OCI-M1 (cell line): ENCODE measurements at regions not wholly inside any gene's neighbourhood (a gene's known extent, or its start where the extent isn't known, plus 50 kb on each side); places are given as distances from the start of the nearest gene placed in this dataset.
A peak's percentile ranks its signal among the peaks of the same experiment; 100 is the strongest.

Experiments used
- DNase-seq: peaks from one replicate; lab custom pipeline; 2025; lab: John Stamatoyannopoulos, UW

DNA sequence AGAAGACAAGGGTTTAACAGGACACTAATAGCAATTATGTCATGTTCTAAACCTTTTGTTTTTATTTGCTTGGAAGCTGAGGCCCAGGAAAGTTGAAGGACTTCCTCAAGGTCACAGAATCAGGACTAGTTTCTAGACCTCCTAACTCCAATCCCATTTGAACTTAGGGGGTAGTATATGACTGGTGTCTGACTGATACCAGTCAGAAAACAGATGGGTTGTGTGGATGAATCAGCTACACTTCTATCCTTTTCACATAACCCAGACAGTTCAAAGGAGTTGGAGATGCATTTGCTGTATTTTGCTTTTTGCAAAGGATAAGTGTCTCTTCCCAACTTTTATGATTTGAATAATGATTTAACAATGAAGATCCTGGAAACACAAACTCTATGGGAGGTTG, 322.5 kb downstream of the HLX start:
- no peak for DNase-seq

DNA sequence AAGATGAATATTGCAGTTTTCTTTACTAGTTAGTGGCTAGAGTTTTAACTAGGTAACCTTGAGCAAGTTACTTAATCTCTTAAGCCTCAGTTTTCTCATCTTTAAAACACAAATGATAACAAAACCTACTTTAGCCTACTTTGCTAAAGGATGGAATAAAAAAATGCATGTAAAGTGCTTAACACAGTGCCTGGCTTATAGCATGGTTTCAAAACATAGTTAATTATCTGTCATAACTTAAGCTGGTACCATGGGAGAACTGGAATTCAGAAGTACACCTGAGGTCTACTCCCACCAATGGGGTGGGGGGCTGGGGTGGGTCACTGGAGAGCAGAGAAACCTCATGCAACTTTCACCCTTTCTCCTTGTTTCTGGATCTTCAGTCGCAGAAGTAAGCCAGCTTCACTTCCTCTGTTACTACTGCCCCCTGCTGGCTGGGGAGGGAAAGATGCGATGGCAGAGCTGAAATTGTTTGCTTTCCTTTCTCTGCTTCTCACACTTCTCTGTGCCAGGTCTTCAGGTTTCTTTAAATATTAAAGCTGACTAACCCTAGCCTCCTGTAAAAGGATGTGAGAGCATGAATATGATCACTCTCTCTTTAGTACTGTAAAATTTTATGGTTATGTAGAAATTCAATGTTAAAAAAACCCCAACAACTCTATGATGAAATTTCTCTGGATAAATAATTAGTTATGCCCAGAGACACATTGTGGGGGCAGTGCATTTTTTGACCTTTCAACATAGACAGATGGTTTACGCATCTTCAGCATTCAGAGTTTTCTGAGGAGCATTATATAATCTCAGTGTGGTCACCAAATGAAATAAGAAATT, 324.2 kb downstream of the HLX start:
- peak; percentile 90 for DNase-seq

DNA sequence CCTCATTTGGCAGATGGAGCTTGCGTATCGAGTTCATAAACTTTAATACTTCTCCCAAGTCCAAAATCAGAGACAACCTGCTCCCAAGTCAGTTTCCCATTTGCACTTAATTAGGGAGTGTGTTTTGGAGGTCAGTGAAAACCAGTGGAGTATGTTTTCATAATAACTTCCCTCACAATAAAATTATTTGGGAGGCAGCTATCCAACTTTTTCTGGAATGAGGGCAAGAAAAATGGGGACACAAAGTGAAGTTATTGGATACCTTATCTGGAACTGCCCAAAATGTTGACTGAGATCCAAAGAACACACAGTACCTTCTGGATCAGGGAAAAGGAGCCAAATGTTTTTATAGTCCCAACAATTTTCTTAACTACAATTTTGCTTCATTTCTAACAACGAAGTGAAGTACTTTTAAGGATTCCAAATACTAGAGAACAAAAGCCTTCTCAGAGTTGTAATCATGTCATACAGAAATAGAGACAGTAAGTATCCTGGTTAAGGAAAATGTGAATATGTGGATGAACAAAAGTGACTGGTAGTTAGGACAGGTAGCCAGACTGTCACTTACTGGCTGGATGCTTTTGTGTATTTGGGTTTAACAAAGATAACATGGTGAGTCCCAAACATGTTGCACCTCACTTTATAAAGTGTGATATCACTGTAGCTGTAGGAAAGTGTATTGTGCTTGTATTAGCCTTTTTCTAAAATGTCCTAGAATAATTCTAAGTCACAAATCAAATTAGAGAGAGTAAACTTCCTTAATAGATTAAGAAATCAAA, 325.0 kb downstream of the HLX start:
- DNase-seq = no peak

DNA sequence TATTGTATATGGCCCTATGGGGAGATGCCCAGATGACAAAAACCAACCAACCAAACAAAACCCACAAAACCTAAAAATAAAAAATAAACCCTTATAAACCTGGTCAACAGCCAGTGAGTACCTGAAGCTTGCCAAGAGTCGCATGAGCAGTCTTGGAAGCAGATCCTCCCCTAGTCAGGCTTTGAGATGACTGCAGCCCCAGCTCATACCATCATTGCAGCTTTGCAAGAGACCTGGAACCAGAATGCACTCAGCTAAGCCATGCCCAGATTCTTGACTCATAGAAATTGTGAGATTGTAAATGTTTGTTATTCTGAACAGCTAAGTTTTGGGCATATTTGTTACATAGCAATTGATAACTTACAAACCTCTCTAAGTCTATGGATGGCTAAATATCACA, 326.8 kb downstream of the HLX start:
- DNase-seq = no peak

DNA sequence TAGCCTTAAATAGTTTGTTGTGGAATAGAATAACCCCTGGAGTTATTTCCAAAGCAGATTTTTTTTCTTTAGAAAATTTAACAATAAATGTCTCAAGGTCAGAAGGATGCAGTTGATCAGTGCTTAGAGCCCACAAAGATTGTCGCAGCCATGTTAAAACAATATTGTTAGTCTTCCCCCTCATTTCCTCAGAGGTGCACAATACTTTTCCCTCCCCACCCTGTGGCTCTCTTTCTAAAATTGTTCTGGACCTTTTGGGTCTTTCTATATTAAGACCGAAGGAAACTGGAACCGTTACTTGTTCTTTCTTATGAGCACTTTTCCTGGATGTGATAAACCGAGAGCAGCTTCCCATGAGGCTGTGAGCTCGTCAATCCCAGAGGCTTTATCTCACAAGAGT, 333.7 kb downstream of the HLX start:
- DNase-seq = no peak

DNA sequence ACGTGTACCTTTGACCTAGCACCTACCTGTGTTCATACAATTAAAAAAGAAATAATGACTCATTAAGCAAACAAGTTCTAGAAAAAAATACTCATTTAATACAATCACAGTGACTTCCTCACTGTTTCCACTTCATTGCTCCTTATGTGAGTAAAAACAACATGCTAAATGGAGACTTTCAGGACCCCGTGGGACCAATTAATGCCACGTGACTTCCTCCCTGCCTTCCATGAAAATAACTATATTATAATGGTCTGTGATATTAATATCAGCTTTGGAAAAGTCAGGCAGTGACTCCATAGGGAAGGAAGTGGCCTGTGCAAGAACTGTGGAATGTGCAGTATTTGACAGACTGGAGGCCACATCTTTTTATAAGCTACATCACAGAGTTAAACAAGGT, 337.8 kb downstream of the HLX start:
- DNase-seq = no peak

DNA sequence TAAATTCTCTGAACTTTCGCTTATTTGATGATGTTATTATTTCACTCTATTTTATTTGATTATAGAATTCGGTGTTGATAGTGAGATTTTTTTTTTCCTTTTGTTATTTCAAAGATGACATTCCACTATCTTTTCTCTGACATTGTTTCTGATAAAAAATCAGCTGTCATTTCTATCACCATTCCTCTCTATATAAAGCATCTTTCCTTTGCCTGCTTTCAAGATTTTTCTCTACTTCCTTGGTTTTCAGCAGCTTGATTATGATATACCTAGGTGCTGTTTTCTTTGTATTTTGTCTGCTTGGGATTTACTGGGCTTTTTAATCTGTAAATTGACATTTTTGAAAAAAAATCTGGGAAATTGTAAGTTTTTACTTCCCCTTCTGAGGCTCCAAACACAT, 344.0 kb downstream of the HLX start:
- DNase-seq = no peak

DNA sequence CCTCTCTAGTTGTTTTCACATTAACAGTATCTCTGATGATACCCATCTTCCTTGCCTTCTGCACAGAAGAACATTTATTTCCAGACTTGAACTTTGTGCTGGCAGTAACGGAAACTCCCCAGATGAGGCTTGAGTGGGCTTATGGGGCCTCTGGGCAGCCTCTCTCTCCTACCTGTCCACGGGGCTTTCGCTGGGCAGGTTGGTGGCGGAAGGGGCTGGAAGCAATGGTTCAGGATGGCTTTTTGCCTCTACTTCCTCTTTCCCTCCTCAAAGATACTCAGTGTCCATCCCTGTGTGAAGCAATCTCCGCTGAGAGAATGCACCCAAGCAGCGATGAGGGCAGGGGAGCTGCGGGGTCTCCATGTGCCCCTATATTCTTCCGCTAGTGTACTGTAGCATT, 348.2 kb downstream of the HLX start:
- no peak for DNase-seq

DNA sequence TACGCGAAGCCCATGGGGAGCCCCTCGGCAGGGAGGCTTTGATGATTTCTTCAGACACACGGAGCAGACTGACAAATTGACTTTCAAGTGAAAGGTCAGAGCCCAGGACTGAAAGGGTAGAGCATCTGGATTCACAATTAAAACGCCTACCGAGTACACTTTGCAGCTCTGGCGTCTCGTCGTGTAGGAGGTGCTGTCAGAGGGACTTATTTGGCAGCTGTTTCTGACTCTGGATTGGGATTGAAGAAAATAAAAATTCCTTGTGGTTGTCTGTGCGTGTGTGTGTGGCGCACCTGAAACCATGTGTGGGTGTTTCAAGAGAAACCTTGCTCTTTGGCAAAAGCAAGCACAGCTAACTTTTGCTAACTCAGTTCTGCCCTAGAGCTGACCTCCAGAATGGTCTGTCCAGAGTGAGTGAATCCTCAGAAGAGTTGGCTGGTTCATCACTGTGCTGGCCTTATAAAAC, 348.7 kb downstream of the HLX start:
- no peak for DNase-seq

DNA sequence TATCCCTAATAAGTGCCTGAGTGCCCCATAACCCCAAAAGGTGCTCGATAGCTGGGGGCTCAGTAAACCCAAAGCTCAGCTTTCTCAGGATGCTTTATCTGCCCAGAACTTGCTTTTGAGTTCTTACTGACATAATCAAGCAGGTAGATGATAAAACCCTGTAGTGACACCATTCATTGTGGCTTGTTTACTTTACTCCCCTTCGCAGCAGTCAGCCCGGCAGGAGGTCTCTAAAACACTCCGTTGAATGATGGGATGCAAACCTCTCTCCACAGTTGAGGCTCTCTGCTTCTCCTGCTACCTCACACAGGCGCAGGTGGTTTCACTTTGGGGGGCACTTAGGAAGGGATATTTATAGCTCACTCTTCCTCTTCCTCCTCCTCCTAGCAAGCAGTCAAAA, 349.4 kb downstream of the HLX start:
- no peak for DNase-seq

DNA sequence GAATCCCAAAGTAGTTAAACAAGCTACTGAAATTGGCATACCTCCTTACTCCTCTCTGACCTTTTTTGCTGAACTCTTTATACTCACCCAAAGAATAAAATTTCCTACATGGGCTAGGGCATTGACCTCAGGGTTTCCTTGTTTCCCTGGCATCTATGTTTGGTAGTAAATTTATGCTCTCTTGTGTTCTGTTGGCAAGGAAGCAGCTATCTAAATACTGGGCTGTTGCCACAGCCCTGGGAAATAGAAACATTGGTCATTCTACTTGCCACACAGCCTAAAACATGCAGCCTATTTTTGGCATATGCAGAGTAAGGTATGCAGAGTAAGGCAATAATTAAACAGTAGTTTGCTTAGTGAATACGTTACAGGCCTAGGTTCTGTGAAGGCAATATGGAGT, 351.4 kb downstream of the HLX start:
- DNase-seq = no peak

DNA sequence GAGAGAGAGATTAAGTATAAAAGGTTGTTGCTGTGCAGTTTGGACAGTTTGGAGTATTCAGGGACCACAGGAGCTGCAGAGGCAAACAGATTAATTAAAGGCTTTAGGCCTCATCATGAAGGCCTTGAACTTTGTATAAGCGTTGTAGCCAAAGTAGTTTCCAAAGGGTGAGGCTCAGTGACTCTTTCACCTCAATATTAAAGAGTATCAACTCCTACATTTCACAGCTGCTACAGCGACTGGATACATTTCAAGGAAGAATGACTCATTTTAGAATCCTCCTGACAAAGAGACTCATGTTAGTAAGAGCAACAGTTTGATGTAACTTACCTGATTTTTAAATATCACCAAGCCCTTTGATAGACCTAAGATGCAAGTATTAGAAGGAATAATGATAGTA, 355.5 kb downstream of the HLX start:
- no peak for DNase-seq

DNA sequence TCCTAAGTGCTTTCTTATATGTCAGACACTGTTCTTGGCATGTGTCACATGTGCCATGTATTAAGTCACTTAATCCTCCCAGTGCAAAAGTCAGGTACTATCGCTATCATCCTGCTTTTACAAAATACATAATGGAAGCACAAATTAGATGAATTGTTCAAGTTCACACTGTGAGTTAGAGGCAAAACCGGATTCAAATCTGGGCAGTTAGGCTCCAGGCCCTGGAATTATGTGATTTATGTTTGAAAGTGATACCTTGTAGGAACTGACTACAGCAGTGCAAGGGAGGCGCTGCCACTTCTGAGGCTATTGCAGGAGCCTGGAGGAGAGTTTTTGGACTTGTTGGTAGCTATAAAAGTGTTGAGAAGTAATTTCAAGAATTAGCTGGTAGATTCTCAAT, 358.3 kb downstream of the HLX start:
- no peak for DNase-seq

DNA sequence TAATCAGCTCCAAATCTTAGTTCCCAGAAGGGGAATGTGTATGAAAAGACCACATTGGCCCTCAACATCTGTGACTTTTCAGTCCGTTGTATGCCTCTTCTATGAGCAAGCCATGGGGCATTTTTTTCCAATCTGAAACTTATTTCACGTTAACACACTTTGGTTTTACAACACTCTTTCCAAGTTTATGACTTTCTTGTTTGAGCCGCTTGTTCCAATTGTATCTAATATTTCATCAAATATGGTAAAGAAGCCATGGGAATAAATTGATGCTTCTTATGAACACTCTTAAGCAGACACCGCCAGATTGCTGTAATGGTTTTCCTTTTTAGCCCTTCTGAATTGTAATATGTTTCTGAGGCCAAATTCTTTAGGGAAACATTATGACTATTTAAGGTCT, 359.9 kb downstream of the HLX start:
- no peak for DNase-seq

DNA sequence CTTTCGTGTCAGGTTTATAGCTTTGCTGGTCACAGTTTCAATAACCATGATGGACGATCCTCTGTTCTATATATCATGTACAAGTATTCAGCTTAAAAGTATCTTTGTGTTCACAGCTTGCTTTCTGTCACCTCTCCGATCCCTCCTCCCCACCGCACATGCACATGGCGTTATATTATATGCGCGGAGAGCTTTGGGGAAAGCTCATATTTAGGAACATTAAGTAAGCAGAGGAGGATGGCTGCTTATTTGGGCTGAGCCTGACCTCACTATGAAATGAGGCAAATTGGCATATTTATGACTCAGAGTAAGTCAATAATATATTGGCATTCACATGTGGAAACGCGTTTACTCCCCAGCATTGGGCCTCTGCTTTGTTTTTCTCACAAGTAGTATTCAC, 360.5 kb downstream of the HLX start:
- DNase-seq = no peak

DNA sequence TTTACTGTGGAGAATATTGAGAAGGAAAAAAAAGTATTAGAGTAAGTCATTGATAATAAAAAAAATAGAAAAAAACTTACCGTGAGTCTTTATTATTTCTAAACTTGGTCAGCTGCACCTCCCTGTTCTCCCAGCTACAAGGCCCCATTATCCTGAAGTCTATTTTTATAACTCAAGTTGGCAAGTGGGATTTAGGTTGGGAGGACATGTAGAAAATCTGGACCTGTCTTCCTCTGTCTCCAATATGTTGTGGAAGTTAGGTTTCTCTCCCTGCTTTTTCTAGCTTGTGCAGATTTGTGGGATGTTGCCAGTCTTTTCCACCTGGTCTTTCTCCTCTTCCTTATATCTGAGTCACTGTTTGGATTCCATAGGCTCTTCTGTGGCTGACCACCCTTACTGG, 361.4 kb downstream of the HLX start:
- DNase-seq = no peak

DNA sequence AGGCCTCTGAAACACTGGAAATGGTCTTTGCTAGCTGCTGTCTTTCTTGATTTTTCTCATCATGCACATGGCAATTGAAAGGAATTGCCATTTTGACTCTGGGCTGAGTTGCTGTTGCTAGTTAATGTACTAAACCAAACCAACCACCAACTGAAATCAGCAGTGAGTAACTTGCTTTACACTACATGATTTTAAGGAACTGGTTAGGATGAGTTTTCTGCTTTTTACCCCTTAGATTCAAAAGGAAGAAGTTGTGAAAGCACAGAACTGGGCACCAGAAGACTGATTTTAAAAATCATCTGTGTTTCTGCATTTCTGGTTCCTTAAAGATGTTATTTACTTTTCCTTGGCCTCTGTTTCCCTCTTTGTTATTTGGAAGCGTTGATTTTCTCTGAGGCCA, 361.9 kb downstream of the HLX start:
- no peak for DNase-seq

DNA sequence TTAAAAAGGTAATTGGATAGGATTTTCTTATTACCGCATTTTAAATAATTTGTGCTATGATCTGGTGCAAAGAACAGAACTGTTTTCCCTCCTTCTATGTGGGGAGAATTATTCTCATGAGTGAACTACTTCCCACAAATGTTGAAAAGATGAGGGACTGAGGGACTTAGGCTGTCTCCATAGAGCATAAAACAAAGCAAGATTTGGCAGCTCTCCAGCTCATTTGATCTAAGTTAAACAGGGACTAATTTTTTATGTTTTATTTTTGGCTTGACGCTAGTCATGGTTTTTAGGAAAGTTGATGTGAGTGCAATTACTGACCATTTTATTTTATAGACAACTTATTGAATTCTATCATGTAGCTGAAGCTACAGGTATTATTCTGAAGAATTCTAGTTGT, 362.3 kb downstream of the HLX start:
- DNase-seq = no peak

DNA sequence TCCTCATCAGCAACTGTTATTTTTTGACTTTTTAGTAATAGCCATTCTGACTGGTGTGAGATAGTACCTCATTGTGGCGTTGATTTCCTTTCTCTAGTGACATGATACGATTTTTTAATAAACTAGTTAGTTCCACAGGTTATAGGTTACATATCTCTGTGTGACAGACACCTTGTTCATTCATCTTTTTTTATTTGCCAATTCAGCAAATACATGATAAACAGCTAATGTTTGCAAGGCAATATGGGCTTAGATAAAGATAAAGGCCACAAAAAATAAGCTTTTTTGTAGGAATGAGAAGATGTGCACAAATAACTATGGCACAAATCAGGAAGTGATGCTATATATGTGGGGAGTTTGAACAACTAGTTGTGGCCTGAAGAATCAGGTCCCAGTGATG, 366.8 kb downstream of the HLX start:
- DNase-seq = no peak

DNA sequence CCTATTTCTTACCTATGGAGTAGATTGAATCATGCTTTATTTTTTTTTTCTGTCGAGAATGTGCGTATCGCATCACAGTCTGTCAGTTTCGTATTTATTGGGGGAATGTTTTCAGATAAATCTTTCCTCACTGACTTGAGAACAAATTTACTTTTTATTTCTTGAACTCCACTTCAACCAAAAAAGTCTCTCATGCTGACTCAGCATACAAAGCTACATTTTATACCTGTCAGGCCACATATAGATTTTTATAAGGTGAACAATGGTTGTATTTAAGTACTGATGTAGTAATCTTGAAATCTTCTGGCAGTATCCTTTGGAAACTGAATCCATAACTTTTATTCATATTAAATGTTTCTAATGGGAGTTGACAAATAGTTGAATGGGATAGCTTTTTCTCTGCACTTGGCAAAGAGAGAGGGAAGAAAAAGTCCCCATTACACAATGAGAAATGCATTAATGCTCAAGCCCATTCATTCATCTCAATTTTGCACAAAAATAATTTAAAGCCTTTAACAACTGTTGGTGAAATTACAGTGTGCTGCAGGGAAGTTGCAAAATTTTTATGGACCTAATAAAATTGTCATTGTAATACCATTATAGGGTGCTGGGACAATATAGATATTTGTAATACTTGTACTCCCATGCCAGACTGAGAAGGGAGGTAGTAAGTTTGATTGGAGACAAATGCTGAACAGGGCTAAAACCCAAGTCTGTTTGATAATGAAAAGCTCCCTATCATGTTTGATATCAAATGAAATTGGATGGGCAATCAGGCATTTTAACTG, 367.6 kb downstream of the HLX start:
- DNase-seq = no peak

DNA sequence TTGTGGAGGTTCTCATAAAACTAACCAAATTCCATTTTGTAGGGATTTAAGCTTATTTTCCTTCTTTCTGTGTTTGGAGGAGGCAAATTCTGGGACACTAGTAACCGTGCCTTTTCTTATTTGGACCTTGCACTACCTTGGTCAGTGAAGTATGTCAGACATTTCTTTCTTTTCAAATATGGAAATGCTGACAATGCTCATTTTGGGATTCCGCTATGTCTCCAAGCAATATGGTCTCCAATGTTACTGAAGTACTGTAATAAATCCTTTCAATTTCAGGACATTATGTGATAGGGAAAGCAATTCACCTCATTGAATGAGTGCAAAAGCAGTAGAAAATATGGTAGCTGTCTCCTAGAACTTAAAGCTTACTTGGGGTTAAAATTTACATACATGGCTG, 372.3 kb downstream of the HLX start:
- DNase-seq = no peak

DNA sequence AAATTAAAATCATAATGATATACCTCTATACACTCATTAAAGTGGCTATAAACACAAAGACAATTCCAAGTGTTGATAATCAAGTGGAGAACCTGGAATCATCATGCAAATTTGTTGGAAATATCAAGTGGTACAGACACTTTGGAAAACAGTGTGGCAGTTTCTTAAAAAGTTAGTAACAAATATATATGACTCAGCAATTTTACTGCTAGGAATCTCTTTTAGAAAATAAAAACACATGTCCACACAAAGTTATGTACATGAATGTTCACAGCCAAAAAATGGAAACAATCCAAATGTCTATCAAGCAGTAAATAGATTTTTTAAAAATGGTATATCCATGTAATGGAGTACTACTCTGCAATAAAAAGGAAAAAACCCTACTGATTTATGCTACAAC, 375.6 kb downstream of the HLX start:
- DNase-seq = no peak

DNA sequence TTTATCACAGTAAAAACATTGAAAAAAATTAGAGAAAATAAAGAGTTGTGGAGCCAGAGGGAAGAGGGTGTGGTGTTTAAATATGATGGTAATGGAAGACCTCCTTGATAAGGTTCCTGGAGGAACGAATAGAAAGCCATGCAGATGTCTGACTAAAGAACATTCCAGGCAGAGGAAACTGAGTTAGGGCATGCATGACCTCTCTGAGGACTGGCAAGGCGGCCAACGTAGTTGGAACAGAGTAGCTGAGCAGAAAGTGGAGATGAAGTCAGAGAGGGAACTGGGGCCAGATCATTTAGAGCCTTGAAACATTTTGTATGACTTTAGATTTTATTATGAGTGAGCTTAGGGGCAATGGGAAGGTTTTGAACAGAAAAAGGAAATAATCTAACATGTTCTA, 377.5 kb downstream of the HLX start:
- no peak for DNase-seq
